HCT116 (cell line): ENCODE measurements at regions not wholly inside any gene's neighbourhood (a gene's known extent, or its start where the extent isn't known, plus 50 kb on each side); places are given as distances from the start of the nearest gene placed in this dataset.

Experiments used
- ATAC-seq: fragments of 200-7000 bp; cut with Tn5 transposase; 2 replicates; pipeline ENCODE4 v1.9.1; 2020; ENCODE audit warnings: mild to moderate bottlenecking, moderate library complexity
- BruUV-seq: library from RNA; stranded (reverse); fragments of 400-500 nt; replicated peaks from 2 replicates; lab custom pipeline; 2021; lab: Mats Ljungman, UMichigan
- CTCF ChIA-PET: fragments of 300-600 bp; sonication (Branson Sonifier 250); formaldehyde crosslinking; loops from one replicate; lab custom pipeline; 2021; ENCODE audit warnings: antibody characterized with exemption; lab: Charles Lee
- POLR2A ChIA-PET: fragments of 300-600, 350-600 bp; sonication (Branson Sonifier 250); formaldehyde crosslinking; loops from one replicate; lab custom pipeline; 2021; ENCODE audit warnings: antibody characterized with exemption; lab: Charles Lee
- RAD21 ChIA-PET, 2 experiments: fragments of 300-600 bp; sonication (Branson Sonifier 250); formaldehyde crosslinking; loops; one replicate each; lab custom pipeline; 2023; ENCODE audit warnings: low total read pairs in 2 of 2; ENCODE audit not compliant: uncharacterized antibody in 2 of 2, unreplicated experiment in 2 of 2, low non-redundant PET in 1 of 2; lab: Charles Lee
- DNase-seq: peaks from one replicate; pipeline ENCODE4 v3.0.0-alpha.2; 2010; ENCODE audit warnings: low read depth, low spot score
- H2AFZ ChIP-seq: fragments of 200-600 bp; shearing (Covaris generic), sonication (generic); 2 replicates; pipeline ENCODE4 v1.6.1; 2017; ENCODE audit warnings: low read depth, mixed run types, mixed read lengths, antibody characterized with exemption, low read length; ENCODE audit not compliant: poor library complexity, severe bottlenecking
- H3K27ac ChIP-seq: 2 replicates; pipeline ENCODE4 v1.5.1; 2012; ENCODE audit warnings: low read depth, low read length
- H3K27me3 ChIP-seq: fragments of 200-600 bp; sonication (generic); 2 replicates; pipeline ENCODE4 v1.6.1; 2016; ENCODE audit warnings: mixed run types, low read length, mixed read lengths; ENCODE audit not compliant: insufficient read depth
- H3K36me3 ChIP-seq, 2 experiments: fragments of 200-500 bp in 1 of 2; fragments of 200-600 bp in 1 of 2; sonication (Bioruptor generic) in 1 of 2; sonication (generic) in 1 of 2; 2 replicates each; pipeline versions ENCODE4 v1.5.1 to v1.6.1; 2014 to 2016; ENCODE audit warnings: low read length in 2 of 2, inconsistent platforms in 1 of 2, mixed read lengths in 1 of 2, mixed run types in 1 of 2; ENCODE audit not compliant: insufficient read depth in 2 of 2, control insufficient read depth in 1 of 2
- H3K4me1 ChIP-seq, 2 experiments: fragments of 200-600 bp in 1 of 2; sonication (generic) in 1 of 2; 2 replicates each; pipeline versions ENCODE4 v1.5.1 to v1.6.1; 2012 to 2017; ENCODE audit warnings: low read length in 2 of 2, inconsistent platforms in 1 of 2, mild to moderate bottlenecking in 1 of 2, mixed read lengths in 1 of 2, mixed run types in 1 of 2, moderate library complexity in 1 of 2; ENCODE audit not compliant: insufficient read depth in 2 of 2, control insufficient read depth in 1 of 2
- H3K4me2 ChIP-seq: fragments of 200-600 bp; sonication (generic); 2 replicates; pipeline ENCODE4 v1.6.1; 2017; ENCODE audit warnings: mixed run types, low read length, mixed read lengths
- H3K4me3 ChIP-seq, 2 experiments: fragments of 200-600 bp in 1 of 2; sonication (generic) in 1 of 2; replicated peaks in 1 of 2; 2 replicates each; pipeline ENCODE4 v1.5.1; 2011 to 2016; ENCODE audit warnings: low read length in 2 of 2, control low read depth in 1 of 2, low read depth in 1 of 2, mild to moderate bottlenecking in 1 of 2, mixed read lengths in 1 of 2, mixed run types in 1 of 2
- H3K79me2 ChIP-seq: fragments of 200-600 bp; sonication (generic); 2 replicates; pipeline ENCODE4 v1.6.1; 2017; ENCODE audit warnings: mild to moderate bottlenecking, mixed run types, low read length, moderate library complexity, mixed read lengths; ENCODE audit not compliant: insufficient read depth
- H3K9ac ChIP-seq: fragments of 200-600 bp; sonication (generic); 2 replicates; pipeline ENCODE4 v1.6.1; 2016; ENCODE audit warnings: low read length, mixed read lengths
- H3K9me2 ChIP-seq: fragments of 200-600 bp; sonication (generic), shearing (Covaris generic); 2 replicates; pipeline ENCODE4 v1.6.1; 2017; ENCODE audit warnings: mixed run types, mild to moderate bottlenecking, moderate library complexity; ENCODE audit not compliant: insufficient read depth
- H3K9me3 ChIP-seq, 2 experiments: fragments of 200-500 bp in 1 of 2; fragments of 200-600 bp in 1 of 2; sonication (Bioruptor generic) in 1 of 2; sonication (generic) in 1 of 2; 2 replicates each; pipeline ENCODE4 v1.6.1; 2014 to 2017; ENCODE audit warnings: low read length in 2 of 2, mixed read lengths in 2 of 2, inconsistent platforms in 1 of 2, low read depth in 1 of 2, mild to moderate bottlenecking in 1 of 2, mixed run types in 1 of 2, moderate library complexity in 1 of 2; ENCODE audit not compliant: control insufficient read depth in 1 of 2, insufficient read depth in 1 of 2
- H4K20me1 ChIP-seq: fragments of 200-600 bp; sonication (generic), shearing (Covaris generic); 2 replicates; pipeline ENCODE4 v1.6.1; 2017; ENCODE audit warnings: mixed run types, mild to moderate bottlenecking, moderate library complexity; ENCODE audit not compliant: insufficient read depth
- CBX3 ChIP-seq: IDR thresholded peaks from 2 replicates; pipeline ENCODE4 v1.6.1; 2012; ENCODE audit warnings: low read depth
- EGR1 ChIP-seq: IDR thresholded peaks from 2 replicates; pipeline ENCODE4 v1.6.1; 2012; ENCODE audit warnings: low read depth
- EZH2phosphoT487 ChIP-seq: fragments of 200-600 bp; IDR thresholded peaks from 2 replicates; pipeline ENCODE4 v1.6.1; 2018; ENCODE audit warnings: antibody characterized with exemption, borderline replicate concordance
- FOSL1 ChIP-seq: IDR thresholded peaks from 2 replicates; pipeline ENCODE4 v1.6.1; 2012; ENCODE audit warnings: low read depth
- JUND ChIP-seq: IDR thresholded peaks from 2 replicates; pipeline ENCODE4 v1.6.1; 2012
- MAX ChIP-seq: IDR thresholded peaks from 2 replicates; pipeline ENCODE4 v1.6.1; 2012
- POLR2A ChIP-seq: IDR thresholded peaks from 2 replicates; pipeline ENCODE4 v1.7.0; 2011; ENCODE audit warnings: borderline replicate concordance; ENCODE audit not compliant: insufficient read depth, insufficient read length; ENCODE audit errors: extremely low read depth
- POLR2AphosphoS5 ChIP-seq: IDR thresholded peaks from 2 replicates; pipeline ENCODE4 v1.6.1; 2011; ENCODE audit warnings: mild to moderate bottlenecking, low read depth, low read length, moderate library complexity
- SIN3A ChIP-seq: IDR thresholded peaks from 2 replicates; pipeline ENCODE4 v1.6.1; 2012; ENCODE audit warnings: low read depth
- ZFX ChIP-seq: fragments of 450-650 bp; IDR thresholded peaks from 2 replicates; pipeline ENCODE4 v1.6.1; 2017
- ZNF274 ChIP-seq: fragments of 200-500 bp; sonication (Bioruptor generic); IDR thresholded peaks from 2 replicates; pipeline ENCODE4 v1.6.1; 2014; ENCODE audit warnings: mild to moderate bottlenecking, low read depth, low read length, inconsistent platforms
- intact Hi-C: fragments of 100-400 bp; cut with micrococcal nuclease; formaldehyde crosslinking; loops from 2 replicates; pipeline ENCODE4 v1.10.0; 2022

- ChIA-PET POLR2A (no interaction called here), CTCF (no interaction called here), RAD21 (no interaction called here)
- H3K27ac ChIP-seq = no peak overlapping the region
- no peaks in the 10 kb centered on the region for H3K4me1 ChIP-seq
- H3K27me3 ChIP-seq = no peaks in the 10 kb centered on the region
- H3K36me3 ChIP-seq = no peaks in the 10 kb centered on the region
- ATAC-seq = no peak
- H3K9ac ChIP-seq = no peak overlapping the region
- H3K9me2 ChIP-seq = no peaks in the 10 kb centered on the region
- TF ChIP-seq EZH2phosphoT487 = no peak
- no peak for TF ChIP-seq FOSL1
- TF ChIP-seq JUND = no peak
- H3K4me2 ChIP-seq = no peak overlapping the region
- BruUV-seq = no TSS peak
- no peak overlapping the region for H3K4me3 ChIP-seq
- intact Hi-C loops = no loop called here
- H3K79me2 ChIP-seq = no peaks in the 10 kb centered on the region
- no peak for DNase-seq
- no peak overlapping the region for H2AFZ ChIP-seq
- no peaks in the 10 kb centered on the region for H4K20me1 ChIP-seq
- H3K9me3 ChIP-seq = no peaks in the 10 kb centered on the region
Observed at GRCh38 chr5:116953251-116953930, 378.8 kb upstream of the SEMA6A start.

GRCh38 chr5:116951219-116951618 is 376.6 kb upstream of the SEMA6A start:
- DNase-seq = no peak
- Histone ChIP-seq H3K27ac (no peak overlapping the region), H3K9ac (no peak overlapping the region), H4K20me1 (no peaks in the 10 kb centered on the region), H3K4me1 (peaks cover 0 to 9% of the 10 kb centered on the region in 2 experiments; a peak in 2 of 4 replicates), H3K4me2 (no peak overlapping the region), H3K27me3 (no peaks in the 10 kb centered on the region), H2AFZ (no peak overlapping the region), H3K9me3 (no peaks in the 10 kb centered on the region), H3K4me3 (no peak overlapping the region), H3K36me3 (no peaks in the 10 kb centered on the region), H3K79me2 (no peaks in the 10 kb centered on the region), H3K9me2 (no peaks in the 10 kb centered on the region)
- intact Hi-C loops = no loop called here
- TF ChIP-seq POLR2A (no peak), SIN3A (no peak), ZFX (no peak), CBX3 (no peak), EGR1 (no peak), MAX (no peak), POLR2AphosphoS5 (no peak), ZNF274 (no peak)
- no TSS peak for BruUV-seq
- no peak for ATAC-seq
- CTCF ChIA-PET = no interaction called here
- POLR2A ChIA-PET = interaction anchor here (1.0 kb wide), 1 partner anchor 376 kb away, joined by 3 read pairs; the partner anchor contains the start of gene SEMA6A
- RAD21 ChIA-PET = no interaction called here
